GM21381 (cell line): ENCODE measurements at regions not wholly inside any gene's neighbourhood (a gene's known extent, or its start where the extent isn't known, plus 50 kb on each side); places are given as distances from the start of the nearest gene placed in this dataset.

Experiments used
- ATAC-seq: cut with Tn5 transposase; IDR thresholded peaks from one replicate; pipeline ENCODE4 v1.9.1; 2021; ENCODE audit warnings: mild to moderate bottlenecking, moderate library complexity; ENCODE audit not compliant: unreplicated experiment

DNA sequence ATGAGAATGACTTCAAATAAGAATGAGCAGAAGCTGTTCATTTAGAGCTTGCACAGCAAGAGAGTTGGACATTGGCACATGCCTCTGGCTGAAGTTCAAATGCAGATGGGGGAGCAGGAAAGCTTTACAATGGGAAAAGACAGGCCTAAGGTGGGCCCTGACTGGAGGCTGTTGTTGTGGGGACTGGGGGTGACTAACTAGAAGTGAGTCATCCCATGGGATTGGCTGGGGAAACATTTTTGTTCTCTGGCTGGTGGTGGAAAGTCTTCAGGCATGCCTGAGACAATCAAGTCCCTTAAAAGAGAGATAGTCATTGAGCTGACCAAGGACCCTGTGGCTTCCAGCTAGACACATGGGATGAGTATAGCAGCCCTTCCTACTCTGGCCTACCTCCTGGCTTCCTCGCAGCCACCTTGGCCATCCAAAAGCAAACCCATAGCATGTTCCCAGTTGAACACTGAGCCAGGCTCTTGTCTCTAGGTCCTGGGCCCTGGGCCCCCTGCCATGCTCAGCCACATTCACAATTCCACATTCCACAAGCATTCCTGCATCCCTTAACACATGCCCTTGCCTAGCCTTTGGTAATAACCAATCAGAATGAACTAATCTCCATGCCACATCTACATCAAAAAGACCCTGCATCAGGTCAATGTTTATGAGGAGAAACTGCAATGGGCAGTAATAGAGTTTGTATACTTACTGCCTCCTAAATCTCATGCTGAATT, 873.4 kb downstream of the NLGN4Y start:
- ATAC-seq, result no peak

DNA sequence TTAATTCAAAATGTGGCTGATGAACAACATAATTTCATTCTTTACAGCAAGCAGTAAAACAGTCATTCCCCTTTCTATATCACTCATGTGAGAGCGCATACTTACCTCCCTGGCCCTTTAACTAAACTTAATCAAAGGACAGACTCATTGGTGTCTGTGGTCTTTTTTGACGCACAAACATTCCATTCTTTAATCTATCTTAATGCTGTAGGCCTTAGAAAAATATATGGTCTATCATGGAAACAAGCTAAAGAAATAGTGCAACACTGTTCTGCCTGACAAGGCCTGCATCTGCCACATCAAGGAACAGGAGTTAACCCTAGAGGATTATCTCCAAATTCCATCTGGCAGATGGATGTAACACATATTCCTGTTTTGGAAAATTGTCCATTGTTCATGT, 878.1 kb downstream of the NLGN4Y start:
- no peak for ATAC-seq

DNA sequence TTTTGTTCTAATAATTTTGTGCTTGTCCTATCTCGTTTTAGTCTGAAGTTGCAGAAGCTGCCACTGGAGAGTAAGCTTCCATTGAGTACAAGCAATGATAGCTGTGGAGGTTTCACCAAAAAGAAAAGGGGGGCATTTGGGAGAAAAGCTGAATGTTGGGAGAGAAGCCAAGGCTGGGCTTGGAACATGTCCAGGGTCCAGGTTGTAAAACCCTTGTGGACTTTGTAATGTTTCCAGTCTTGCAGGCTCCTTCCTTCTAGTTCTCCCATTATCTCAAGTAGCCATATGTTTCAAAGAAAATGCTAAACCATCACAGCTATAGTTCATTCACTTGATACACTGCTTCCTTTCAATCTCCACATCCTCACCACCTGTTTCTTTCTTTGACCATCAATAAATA, 880.2 kb downstream of the NLGN4Y start:
- ATAC-seq, result no peak

DNA sequence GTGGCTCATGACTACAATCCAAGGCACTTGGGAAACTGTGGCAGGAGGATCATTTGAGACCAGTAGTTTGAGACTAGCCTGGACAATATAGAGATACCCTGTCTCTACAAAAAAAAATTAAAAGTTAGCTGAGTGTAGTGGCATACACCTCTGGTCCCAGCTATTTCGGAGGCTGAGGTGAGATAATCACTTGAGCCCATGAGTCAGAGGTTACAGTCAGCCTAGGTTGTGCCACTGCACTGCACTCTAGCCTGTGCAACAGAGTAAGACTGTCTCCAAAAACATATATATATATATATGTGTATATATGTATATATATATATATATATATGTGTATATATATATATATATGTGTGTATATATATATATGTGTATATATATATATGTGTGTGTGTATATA, 890.8 kb downstream of the NLGN4Y start:
- no peak for ATAC-seq

DNA sequence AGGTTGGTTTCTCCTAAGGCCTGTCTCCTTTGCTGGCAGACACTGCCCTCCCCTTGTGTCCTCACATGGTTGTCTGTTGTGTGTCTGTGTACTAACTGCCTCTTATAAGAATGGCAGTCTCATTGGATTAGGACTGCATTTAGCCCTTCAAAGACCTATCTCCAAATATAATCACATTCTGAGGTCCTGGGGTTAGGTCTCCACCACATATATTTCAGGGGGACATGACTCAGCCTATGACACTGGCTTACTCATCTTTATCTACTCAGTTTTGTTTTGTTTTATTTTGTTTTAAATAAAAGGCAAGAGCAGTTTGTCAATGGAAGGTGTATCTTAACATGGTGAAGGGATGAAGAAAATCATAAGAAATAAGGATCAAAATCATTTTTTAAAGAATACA, 894.3 kb downstream of the NLGN4Y start:
- ATAC-seq, result no peak

DNA sequence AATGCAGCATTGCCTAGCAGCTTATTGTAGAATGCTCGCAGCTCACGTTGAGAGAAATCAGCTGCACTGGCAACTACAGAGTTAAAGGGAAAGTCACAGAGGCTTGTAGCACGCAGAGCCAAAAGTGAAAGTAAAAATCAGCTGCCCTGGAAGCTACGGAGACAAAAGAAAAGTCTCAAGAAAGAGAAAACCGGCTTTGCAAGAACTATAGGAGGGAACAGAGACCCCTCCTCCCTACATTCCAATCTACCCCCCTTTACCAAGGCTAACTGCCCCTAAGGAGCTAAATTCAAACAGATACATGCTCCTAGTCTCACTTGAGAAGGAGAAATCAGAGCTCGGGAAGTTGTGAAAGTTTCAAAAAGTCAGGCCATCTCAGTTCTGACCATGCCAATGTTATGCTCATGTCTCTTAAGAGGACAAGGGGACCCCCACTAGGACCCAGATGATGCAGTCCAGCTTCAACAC, 900.4 kb downstream of the NLGN4Y start:
- peak; percentile 78 for ATAC-seq

DNA sequence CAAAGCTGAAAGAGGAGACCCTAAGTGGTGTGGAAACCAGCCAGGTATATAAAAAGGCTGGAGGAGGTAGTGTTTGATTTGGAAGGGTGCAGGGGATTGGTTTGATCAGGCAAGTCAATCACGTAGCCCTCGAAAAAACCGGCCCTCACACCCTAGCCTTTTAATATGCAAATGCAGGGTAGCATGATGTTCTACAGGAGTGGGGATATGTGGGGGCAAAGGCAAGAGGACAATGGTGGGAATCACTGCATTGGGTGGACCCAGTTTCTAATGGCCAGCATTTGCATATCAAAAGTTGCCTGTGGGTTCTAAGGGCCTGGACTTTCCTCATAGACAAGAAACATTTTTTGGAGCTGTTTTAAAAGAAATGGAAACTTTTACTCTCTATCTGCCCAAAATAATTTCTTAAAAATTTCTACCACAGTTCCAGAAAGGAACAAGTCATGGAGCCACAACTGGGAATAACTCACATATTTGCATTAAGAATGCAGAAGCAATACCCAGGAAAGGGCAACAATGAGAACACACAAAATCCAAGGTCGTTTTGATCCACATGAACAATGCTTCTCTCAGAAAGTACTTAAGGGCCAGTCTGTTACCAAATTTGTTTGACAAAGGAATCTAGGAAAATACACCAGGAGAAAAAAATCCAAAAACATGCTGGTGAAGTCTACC, 915.8 kb downstream of the NLGN4Y start:
- ATAC-seq, result no peak

DNA sequence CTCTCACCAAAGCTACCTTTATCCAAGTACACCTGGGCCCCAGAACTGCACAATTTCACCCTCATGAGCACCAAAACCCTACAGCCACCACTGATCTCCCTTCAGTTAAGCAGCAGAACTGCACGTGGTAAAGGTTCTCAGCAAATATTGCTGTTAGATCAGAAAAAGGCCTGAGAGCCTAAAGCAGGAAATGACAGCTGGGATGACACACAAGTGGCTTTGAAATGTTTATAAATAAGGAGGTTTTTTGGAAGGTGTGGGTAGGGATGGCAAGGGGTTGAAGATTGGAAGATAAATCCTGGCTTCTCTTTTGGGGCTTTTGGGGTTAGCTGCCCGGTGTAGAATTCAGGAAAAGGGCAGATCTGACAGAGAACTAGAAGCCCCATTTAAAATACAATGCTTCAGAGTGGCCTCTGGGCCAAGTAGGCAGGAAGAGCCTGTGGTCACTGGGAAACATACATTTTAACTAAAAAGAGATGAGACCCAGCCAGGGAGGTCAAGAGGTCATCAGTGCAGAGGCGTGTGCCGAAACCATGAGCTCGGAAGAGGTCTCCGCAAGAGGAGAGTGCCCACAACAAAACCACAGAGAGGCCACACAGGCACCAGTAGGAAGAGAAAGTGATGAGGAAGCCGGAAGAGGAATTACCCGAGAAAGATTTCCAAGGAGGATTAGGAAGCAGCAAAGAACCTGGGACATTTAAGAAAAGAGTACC, 916.5 kb downstream of the NLGN4Y start:
- no peak for ATAC-seq

DNA sequence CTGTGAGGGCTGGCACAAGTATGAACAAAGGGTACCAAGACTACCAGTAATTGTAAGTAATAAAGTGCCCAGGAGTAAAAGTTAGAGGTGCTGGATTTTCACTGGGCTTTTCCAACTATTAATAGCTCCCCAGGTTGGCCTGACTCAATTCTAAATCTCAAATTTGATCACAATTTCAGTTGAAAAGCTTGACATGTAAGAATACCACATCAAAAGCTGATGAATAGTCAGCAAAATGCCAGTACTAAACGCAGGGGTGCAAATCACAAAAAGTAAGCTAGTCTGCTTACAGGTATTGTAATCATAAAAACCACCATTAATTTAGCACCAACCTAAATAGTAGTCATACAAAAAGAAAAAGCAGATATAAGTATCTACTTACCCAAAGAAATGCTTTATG, 917.5 kb downstream of the NLGN4Y start:
- no peak for ATAC-seq

DNA sequence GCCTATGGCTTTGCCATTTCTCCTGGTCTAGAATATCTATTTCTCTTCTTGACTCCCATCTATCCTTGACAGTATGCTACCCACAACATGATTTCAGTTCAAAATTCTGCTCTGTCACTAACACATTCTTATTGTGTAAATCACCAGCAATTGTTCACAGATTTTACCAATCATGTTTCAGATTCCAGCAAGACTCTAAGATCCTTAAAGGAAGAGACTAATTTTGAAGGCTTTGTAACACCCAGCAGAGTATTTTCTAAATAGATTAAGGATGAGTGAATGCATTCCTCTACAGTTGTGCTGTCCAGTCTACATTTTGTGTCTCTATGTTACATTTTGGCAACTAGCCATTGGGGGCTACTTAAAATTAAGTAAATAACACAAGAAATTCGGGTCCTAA, 921.5 kb downstream of the NLGN4Y start:
- ATAC-seq, result no peak

DNA sequence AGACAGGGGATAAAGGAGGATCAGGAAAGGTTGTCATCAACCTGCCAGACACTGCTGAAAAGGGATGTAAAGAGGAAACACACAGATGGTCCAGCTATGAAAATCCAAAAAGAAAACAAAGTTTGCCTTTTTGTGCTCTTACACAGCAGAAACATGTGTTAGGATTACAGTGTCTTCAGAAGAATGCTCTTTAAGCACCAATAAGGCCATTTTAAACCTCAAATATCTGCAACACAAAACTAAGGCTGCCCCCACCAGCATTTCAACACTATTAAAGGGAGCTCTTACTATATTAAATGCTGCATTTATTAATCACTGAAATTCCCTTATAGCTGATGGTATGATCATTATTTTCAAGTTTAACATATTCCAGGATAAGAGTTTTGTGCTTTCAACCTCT, 922.5 kb downstream of the NLGN4Y start:
- ATAC-seq, result no peak

DNA sequence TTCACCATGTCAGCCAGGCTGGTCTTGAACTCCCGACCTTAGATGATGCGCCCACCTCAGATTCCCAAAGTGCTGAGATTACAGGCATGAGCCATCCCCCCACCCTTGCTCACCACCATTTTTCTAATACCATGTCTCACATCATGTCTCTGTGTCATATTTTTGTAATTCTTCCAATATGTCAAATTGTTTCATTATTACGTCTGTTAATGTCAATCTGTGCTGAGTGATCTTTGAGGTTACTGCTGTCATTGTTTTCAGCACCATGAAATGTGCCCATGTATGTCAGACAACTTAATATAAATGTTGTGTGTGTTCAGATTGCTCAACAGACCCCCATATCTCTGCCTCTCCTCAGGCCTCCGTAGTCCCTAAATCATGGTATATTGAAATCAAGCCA, 923.6 kb downstream of the NLGN4Y start:
- no peak for ATAC-seq

DNA sequence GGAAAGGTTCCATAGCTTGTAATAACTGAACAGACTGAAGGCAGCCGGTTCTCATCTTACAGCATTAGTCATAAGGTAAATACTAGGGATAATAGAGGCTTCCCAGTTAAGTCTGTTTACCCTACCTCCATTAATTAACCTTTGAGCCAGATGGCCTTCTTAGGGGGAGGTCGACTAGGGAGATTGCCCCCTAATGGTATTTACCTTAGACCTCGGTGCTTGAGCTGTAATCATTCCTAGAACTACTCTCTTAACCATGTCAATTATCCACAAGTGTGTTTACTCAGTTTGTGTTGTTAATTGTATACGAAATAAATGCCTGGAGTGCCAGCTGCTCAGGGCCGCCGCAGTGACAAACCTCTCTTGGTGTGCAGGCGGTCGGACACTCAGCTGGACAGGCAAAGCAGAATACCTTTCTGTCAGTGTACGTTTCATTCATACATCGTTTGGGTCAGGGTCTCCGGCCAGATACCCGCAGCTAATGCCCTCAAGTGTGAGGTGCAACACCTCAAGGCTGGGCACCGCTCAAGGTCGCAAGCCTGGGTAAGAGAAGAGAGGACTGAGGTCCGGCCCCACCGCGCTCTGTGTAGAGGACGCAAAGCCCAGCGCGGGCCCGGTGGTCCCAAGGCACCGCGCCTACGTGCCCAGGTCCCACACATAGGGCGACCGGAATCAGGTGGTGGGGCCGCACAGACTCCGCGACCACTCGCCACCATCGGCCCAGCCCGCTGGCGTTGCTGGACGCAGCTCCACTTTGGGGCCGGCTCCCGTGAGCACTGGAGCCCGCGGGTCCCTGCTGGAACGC, 931.0 kb downstream of the NLGN4Y start:
- ATAC-seq, result no peak

DNA sequence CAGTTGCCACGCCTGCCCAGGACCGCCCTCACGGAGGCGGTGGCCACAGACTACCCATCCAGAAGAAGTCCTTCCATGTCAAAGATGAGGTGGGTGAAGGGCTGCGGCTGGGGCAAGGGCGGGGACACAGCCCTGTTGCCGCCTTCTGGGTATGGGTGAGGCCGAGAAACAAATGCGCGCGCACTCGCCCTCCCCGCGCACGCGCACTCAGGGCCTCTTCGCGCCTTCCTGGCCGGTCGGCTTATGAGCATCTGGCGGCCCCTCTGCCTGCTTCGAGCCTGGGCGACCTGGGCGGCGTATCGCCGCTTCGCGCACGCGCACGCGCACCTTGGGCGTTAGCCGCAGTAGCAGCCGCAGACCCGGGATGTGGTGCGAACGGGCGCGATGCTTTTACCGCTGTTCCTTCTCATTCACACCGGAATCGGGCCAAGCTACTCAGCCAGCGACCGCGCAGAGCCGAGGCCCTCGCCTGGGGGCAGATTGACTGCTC, 931.7 kb downstream of the NLGN4Y start:
- no peak for ATAC-seq

DNA sequence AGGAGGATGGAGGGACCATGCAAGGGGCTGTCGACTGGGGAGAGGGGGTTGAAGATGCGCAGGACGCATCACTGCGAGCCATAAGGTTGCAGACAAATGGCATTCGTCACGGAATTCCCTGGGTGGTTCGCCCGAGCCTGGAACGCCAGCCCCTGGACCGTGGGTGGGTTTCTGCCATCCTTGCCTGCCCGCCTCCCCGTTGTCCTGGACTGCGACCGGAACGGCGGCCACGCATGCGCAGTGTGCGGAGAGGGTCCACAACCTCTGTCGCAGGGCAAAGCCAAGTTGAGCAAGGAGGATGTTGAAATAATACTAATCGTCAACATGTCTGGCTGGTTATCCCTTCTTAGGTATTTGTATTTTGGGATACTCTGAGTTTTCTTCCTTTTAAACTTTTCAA, 932.2 kb downstream of the NLGN4Y start:
- ATAC-seq, result no peak

DNA sequence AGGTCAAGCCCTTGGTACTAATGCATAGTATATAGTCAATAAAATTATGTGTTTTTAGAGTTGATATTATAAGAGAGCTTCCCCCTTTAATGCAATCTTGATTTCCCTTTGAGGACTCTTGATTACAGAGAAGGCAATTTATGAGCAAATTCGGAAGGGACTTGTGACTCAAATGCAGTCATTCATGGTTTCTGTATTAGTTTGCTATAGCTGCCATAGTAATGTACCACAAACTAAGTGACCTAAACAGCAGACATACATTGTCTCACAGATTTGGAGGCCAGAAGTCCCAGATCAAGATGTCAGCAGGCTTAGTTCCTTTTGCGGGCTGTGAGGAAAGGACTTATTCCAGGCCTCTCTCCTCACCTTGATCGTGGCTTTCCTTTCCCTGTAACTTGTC, 933.4 kb downstream of the NLGN4Y start:
- no peak for ATAC-seq

DNA sequence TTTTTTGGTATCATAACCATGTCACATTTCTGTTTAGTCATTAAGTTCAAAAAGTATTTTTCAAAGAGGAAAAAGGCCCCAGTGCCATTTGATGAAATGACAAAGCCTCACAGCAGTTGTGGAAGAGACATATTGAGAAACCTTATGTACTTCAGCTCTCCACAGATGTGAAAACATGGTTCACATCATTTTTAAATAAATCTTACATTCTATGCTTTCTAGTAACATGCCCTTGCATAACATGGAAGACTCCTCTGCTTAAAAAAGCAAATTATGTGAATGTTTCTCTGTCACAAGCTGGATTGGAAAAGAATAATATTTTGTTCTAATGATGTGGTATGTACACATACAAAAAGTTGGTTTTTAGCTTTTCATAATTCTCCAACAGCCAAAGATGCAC, 934.1 kb downstream of the NLGN4Y start:
- no peak for ATAC-seq

DNA sequence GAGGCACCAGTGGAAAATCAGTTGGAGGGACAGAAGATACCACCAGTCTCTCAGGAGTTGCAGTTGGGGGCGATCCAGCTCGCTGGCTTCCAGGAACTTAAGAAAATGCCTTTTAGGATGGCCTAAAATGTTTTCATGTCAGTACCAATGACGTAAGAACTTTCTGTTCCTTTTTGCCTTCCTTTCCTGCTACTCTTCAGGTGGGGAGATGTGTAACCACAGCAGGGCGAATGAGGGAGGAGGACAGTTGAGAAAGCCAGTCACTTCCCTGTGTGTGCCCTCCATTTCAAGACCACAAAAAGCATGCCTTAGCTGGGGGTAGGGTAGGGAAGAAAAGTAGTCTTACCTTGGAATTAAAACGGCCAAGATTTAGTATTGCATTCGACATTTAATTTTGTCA, 941.6 kb downstream of the NLGN4Y start:
- no peak for ATAC-seq

DNA sequence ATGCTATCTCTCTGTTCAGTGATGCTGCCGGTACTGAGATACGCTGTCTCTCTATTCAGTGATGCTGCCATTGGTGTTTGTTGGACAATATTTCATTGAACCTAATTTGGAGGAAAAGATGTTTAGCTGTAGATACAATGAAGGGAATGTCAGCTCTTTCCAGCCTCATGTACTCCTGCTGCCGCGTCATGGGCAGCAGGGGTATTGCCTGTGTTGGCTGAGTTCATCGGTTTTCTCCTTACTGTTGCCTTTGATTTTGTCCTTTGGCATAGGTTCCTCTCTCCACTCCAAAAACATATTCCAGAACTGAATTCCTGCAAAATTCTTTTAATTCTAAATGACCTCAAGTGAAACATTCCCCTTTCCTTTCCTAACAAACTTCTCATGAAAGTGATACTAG, 942.6 kb downstream of the NLGN4Y start:
- ATAC-seq, result no peak

DNA sequence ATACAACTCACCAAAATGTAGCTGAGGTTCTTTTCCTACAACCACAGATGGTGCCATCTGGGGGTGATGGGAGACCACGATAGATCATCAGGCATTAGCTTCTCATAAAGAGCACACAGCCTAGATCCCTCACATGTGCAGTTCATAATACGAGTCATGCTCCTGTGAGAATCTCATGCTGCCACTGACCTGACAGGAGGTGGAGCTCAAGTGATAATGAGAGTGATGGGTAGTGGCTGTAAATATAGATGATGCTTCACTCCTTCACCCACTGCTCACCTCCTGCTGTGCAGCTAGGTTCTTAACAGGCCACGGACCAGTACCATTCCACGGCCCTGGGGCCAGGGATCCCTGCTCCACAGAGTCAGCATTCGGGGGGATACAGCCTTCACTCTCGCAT, 943.8 kb downstream of the NLGN4Y start:
- ATAC-seq, result no peak

DNA sequence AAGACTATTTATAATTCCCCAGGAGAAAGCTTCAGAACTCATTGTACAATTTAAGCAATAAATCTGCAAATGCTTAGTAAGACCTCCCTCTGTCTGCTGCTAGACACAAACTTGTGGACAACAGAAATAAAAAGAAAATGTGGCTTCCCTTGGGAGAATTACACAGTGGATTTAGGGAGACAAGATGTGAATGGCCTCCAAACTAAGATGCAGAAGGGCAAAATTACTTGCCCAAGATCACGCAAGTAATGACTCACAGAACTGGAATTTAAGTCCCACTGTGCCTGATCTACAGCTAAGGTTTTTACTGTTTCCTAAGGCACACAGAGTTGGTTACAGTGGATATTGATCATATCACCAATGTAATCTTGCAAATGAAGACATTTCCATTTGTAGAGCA, 947.0 kb downstream of the NLGN4Y start:
- no peak for ATAC-seq
